Kidney (tissue), 13 donors: ENCODE measurements at regions not wholly inside any gene's neighbourhood (a gene's known extent, or its start where the extent isn't known, plus 50 kb on each side); places are given as distances from the start of the nearest gene placed in this dataset.

Experiments
- DNase-seq, 5 donors: peaks; one replicate each; pipeline ENCODE4 v3.0.0-alpha.2; 2013 to 2020
- FAIRE-seq: peaks from 2 replicates; lab custom pipeline; 2012; peaks lifted over from hg19 to GRCh38; lab: Jason Lieb, UNC
- H3K27ac ChIP-seq, 2 donors: one replicate each; pipeline ENCODE4 v1.7.0; 2013; ENCODE audit warnings: low read depth in 2 of 2, low read length in 2 of 2, inconsistent platforms in 1 of 2
- H3K27me3 ChIP-seq: one replicate; pipeline ENCODE4 v1.7.1; 2013; ENCODE audit warnings: low read length, inconsistent platforms; ENCODE audit not compliant: control insufficient read depth, insufficient read depth
- H3K36me3 ChIP-seq, 3 donors: one replicate each; pipeline versions ENCODE4 v1.7.0 to v1.7.1; 2013; ENCODE audit warnings: low read length in 3 of 3, control low read depth in 1 of 3, inconsistent platforms in 1 of 3; ENCODE audit not compliant: insufficient read depth in 3 of 3, control insufficient read depth in 2 of 3
- H3K4me1 ChIP-seq, 3 donors: one replicate each; pipeline versions ENCODE4 v1.7.0 to v1.7.1; 2013; ENCODE audit warnings: low read length in 3 of 3, inconsistent platforms in 1 of 3, low read depth in 1 of 3; ENCODE audit not compliant: control insufficient read depth in 2 of 3, insufficient read depth in 2 of 3
- H3K4me3 ChIP-seq, 3 donors: one replicate each; pipeline versions ENCODE4 v1.7.0 to v1.8.1; 2013; ENCODE audit warnings: low read length in 3 of 3, control low read depth in 1 of 3, inconsistent platforms in 1 of 3
- H3K9ac ChIP-seq, 3 donors: one replicate each; pipeline versions ENCODE4 v1.7.0 to v1.7.1; 2013; ENCODE audit warnings: low read length in 3 of 3, control low read depth in 1 of 3, inconsistent platforms in 1 of 3
- H3K9me3 ChIP-seq, 3 donors: one replicate each; pipeline versions ENCODE4 v1.7.0 to v1.7.1; 2013; ENCODE audit warnings: low read length in 3 of 3, control low read depth in 1 of 3, inconsistent platforms in 1 of 3; ENCODE audit not compliant: control insufficient read depth in 2 of 3, insufficient read depth in 1 of 3
- intact Hi-C: fragments of 100-400 bp; cut with DNase I; formaldehyde crosslinking; loops from one replicate; pipeline ENCODE4 v1.11.1; 2022
- TF ChIP-seq, protein P1 (sequence below): IDR thresholded peaks from 3 replicates; pipeline ENCODE4 v1.5.1; 2012; ENCODE audit warnings: mild to moderate bottlenecking, moderate library complexity, borderline replicate concordance; ENCODE audit not compliant: insufficient read depth; ENCODE audit errors: extremely low read depth
- donor health status: control.
- donor health status: control.
- donor health status: control.
- donor health status: control.
- donor health status: control.
- donor health status: DM: yes; HTN: yes; CAD: no.
- donor health status: Normal renal cell carcinoma (clear cell type).

DNA sequence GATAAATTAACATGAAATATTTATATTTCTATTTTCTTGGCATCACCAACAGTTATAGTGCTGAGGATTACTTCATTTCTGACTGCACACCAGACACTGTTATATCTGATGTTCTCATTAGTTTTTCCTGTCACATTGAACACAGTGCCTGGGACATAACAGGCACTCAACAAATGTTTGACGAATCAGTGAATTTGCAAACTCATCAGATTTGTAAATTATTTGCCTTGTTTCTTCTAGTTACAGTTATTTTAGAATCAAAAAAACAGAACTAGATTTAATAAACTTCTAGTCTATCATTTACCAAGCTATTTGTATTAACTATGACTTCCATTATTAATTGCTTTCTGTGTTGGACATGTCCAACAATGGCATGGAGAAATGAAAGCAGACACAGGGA lies 483.3 kb downstream of the KLHL13 start:
- Histone ChIP-seq H3K36me3 (no peaks in the 10 kb centered on the region), H3K9ac (no peak overlapping the region), H3K27me3 (no peaks in the 10 kb centered on the region), H3K27ac (no peak overlapping the region), H3K9me3 (no peaks in the 10 kb centered on the region), H3K4me1 (no peaks in the 10 kb centered on the region), H3K4me3 (no peak overlapping the region)
- intact Hi-C loops: no loop called here
- FAIRE-seq (no peak), DNase-seq (no peak)
- TF ChIP-seq, protein P1, sequence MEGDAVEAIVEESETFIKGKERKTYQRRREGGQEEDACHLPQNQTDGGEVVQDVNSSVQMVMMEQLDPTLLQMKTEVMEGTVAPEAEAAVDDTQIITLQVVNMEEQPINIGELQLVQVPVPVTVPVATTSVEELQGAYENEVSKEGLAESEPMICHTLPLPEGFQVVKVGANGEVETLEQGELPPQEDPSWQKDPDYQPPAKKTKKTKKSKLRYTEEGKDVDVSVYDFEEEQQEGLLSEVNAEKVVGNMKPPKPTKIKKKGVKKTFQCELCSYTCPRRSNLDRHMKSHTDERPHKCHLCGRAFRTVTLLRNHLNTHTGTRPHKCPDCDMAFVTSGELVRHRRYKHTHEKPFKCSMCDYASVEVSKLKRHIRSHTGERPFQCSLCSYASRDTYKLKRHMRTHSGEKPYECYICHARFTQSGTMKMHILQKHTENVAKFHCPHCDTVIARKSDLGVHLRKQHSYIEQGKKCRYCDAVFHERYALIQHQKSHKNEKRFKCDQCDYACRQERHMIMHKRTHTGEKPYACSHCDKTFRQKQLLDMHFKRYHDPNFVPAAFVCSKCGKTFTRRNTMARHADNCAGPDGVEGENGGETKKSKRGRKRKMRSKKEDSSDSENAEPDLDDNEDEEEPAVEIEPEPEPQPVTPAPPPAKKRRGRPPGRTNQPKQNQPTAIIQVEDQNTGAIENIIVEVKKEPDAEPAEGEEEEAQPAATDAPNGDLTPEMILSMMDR: no peak

DNA sequence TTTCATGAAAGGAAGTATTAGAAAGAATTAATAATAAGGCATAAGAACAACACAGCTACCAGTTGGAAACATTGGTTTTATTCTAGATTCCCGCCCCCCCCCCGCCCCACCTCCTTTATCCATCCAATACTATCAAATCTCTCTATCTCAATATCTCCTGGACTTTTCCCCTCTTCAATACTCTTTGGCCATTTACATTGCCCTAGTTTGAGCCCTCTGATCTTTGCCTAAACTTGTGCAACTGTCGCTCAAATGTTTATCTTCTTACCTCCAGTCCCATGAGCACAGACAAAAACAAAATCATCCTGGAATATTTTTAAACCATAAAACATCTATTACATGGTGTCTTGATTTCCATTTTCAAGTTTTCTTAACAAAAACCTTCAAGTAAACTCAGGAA lies 488.2 kb downstream of the KLHL13 start:
- H3K4me3 ChIP-seq: no peak overlapping the region
- TF ChIP-seq, protein P1: no peak
- DNase-seq: no peak

DNA sequence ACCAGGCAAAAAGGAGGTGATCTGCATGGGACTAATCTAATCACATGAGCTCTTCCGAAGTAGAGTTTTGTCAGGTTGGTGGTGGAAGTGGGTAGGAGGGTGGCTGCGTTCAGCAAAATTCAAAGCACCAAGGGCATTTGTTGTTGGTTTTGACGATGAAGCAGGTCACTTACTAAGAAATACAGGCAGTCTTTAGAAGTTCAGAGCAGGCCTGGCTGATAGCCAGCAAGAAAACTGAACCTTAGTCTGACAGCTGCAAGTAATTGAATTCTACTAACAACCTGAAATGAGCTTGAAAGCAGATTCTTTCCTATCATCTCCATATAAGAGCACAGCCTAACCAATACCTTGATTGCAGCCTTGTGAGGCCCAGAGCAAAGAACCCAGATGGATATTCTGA lies 505.8 kb downstream of the KLHL13 start:
- FAIRE-seq (no peak), DNase-seq (no peak)
- intact Hi-C loops: no loop called here

More for the DNA sequence above, 488.2 kb downstream of the KLHL13 start:
- Histone ChIP-seq H3K9ac (no peak overlapping the region), H3K36me3 (no peaks in the 10 kb centered on the region), H3K9me3 (no peaks in the 10 kb centered on the region), H3K4me1 (no peaks in the 10 kb centered on the region), H3K27me3 (no peaks in the 10 kb centered on the region), H3K27ac (no peak overlapping the region)
- intact Hi-C loops: no loop called here
- no peak for FAIRE-seq

More for the DNA sequence above, 505.8 kb downstream of the KLHL13 start:
- TF ChIP-seq, protein P1: no peak
- no peaks in the 10 kb centered on the region for H3K4me1 ChIP-seq
- H3K4me3 ChIP-seq: no peak overlapping the region
- no peak overlapping the region for H3K9ac ChIP-seq
- no peaks in the 10 kb centered on the region for H3K27me3 ChIP-seq
- no peak overlapping the region for H3K27ac ChIP-seq
- no peaks in the 10 kb centered on the region for H3K36me3 ChIP-seq
- no peaks in the 10 kb centered on the region for H3K9me3 ChIP-seq
